ENCODE measurements at regions not wholly inside any gene's neighbourhood (a gene's known extent, or its start where the extent isn't known, plus 50 kb on each side); places are given as distances from the start of the nearest gene placed in this dataset.
"Not testable (repeated sequence)": the region's sequence is repeated elsewhere in the genome, so short reads cannot be mapped to it uniquely, and the experiment has no call there.

DNA sequence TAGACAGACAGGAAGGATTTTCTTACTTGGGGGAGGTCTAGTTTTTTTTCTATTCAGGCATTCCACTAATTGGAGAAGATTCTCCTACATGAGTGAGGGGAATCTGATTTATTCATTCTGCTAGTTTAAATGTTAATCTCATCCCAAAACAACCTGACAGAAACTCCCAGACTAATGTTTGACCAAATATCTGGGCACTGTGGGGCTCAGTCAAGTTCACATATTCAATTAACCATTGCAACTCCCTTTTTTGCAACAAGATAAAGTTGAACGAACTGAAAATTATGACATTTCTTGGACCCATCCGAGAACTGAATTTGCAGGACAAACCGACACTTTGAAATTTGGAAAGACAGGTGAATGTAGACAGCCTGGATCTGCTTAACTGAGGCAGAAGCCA lies 194.4 kb upstream of the PTER start:
- CTCF ChIA-PET = interaction anchor here (1.2 kb wide), 1 partner anchor 9 kb away, joined by 3 read pairs; no protein-coding TSS in a partner anchor
- no peaks in the 10 kb centered on the region for H3K36me3 Mint-ChIP-seq (ENCODE audit: insufficient read depth, unreplicated experiment)
- H3K9me3 Mint-ChIP-seq (ENCODE audit: unreplicated experiment) = no peaks in the 10 kb centered on the region
- H3K27me3 Mint-ChIP-seq (ENCODE audit: insufficient read depth, unreplicated experiment) = no peaks in the 10 kb centered on the region
- H3K4me3 Mint-ChIP-seq (ENCODE audit: unreplicated experiment) = no peak overlapping the region
- intact Hi-C loops (cut with micrococcal nuclease) = no loop called here
- no peaks in the 10 kb centered on the region for H3K4me1 Mint-ChIP-seq (ENCODE audit: insufficient read depth, unreplicated experiment)
- H3K27ac Mint-ChIP-seq (ENCODE audit: low read depth, unreplicated experiment) = no peak overlapping the region
- no peak for DNase-seq (ENCODE audit: unreplicated experiment)
- POLR2A ChIA-PET = no interaction called here
- BruUV-seq (replicated peaks) = no TSS peak
- TF ChIP-seq, protein P1, sequence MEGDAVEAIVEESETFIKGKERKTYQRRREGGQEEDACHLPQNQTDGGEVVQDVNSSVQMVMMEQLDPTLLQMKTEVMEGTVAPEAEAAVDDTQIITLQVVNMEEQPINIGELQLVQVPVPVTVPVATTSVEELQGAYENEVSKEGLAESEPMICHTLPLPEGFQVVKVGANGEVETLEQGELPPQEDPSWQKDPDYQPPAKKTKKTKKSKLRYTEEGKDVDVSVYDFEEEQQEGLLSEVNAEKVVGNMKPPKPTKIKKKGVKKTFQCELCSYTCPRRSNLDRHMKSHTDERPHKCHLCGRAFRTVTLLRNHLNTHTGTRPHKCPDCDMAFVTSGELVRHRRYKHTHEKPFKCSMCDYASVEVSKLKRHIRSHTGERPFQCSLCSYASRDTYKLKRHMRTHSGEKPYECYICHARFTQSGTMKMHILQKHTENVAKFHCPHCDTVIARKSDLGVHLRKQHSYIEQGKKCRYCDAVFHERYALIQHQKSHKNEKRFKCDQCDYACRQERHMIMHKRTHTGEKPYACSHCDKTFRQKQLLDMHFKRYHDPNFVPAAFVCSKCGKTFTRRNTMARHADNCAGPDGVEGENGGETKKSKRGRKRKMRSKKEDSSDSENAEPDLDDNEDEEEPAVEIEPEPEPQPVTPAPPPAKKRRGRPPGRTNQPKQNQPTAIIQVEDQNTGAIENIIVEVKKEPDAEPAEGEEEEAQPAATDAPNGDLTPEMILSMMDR (IDR thresholded peaks at IDR 0.05; ENCODE audit: unreplicated experiment) = no peak

DNA sequence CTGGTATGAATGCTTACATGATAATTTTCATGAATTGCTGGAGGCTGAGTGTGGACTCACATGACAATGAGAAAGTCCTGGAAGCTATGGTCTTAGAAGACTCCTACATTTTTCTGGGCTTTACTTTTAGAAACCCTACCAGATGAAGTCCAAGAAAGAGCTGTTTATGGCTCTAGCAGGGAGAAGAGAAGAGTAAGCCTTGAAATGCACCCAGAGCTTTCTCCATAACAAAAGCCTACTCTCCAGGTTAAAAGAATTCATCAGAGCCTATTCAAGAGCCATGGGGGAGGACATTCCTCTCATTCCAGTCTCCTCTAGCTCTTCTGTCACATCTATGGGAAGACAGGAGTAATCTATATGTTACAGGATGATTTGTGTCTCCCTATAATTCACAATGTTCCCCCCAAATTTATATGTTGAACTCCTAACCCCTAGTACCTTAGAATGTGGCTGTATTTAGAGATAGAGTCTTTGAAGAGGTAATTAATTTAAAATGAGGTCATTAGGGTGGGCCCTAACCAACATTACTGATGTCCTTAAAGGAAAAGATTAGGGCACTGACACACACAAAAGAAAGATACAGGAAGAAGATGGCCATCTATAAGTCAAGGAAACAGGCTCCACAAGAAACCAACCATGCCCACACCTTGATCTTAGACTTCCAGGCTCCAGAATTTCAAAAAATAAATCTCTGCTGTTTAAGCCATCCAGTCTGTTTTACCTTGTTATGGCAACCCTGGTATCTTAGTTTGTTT lies 193.8 kb upstream of the PTER start:
- no peaks in the 10 kb centered on the region for H3K36me3 Mint-ChIP-seq (ENCODE audit: insufficient read depth, unreplicated experiment)
- H3K4me1 Mint-ChIP-seq (ENCODE audit: insufficient read depth, unreplicated experiment) = no peaks in the 10 kb centered on the region
- H3K4me3 Mint-ChIP-seq (ENCODE audit: unreplicated experiment) = no peak overlapping the region
- no peak for DNase-seq (ENCODE audit: unreplicated experiment)
- intact Hi-C loops (cut with micrococcal nuclease) = no loop called here
- H3K27me3 Mint-ChIP-seq (ENCODE audit: insufficient read depth, unreplicated experiment) = peaks cover 3% of the 10 kb centered on the region
- no peaks in the 10 kb centered on the region for H3K9me3 Mint-ChIP-seq (ENCODE audit: unreplicated experiment)
- H3K27ac Mint-ChIP-seq (ENCODE audit: low read depth, unreplicated experiment) = no peak overlapping the region
- no TSS peak for BruUV-seq (replicated peaks)
- CTCF ChIA-PET = interaction anchor here (1.2 kb wide), 1 partner anchor 9 kb away, joined by 3 read pairs; no protein-coding TSS in a partner anchor
- POLR2A ChIA-PET = no interaction called here
- TF ChIP-seq, protein P1 (IDR thresholded peaks at IDR 0.05; ENCODE audit: unreplicated experiment) = no peak

DNA sequence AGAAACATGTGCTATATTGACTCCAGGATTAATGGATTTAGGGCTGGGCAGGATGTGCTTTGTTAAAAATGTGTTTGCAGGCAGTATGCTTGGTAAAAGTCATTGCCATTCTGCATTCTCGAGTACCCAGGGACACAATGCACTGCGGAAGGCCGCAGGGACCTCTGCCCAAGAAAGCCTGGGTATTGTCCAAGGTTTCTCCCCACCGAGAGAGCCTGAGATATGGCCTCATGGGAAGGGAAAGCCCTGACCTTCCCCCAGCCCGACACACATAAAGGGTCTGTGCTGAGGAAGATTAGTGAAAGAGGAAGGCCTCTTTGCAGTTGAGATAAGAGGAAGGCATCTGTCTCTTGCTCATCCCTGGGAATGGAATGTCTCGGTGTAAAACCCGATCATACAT lies 186.7 kb upstream of the PTER start:
- H3K36me3 Mint-ChIP-seq (ENCODE audit: insufficient read depth, unreplicated experiment) = not testable (repeated sequence)

DNA sequence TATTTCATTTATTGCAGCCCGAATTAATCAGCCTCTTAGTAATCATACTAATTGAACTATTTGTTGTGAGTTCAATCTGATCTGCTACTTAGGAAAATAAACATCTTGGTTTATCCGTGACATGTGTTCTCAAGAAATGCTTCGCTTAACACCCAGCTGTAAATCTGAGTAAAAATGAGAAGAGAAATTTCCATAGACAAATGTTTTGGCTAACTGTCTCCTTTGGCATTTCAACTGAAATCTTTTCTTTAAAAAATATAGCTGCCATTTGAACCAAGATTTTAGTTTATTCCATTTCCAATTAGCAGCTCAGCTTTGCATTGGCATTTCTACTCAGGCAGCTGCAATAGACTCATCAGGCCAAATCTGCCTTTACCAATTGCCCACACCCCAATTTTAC lies 180.5 kb upstream of the PTER start:
- POLR2A ChIA-PET = interaction anchor here (0.6 kb wide), 1 partner anchor 526 kb away, joined by 3 read pairs; no protein-coding TSS in a partner anchor

More for the DNA sequence above, 186.7 kb upstream of the PTER start:
- peaks cover 14% of the 10 kb centered on the region for H3K27me3 Mint-ChIP-seq (ENCODE audit: insufficient read depth, unreplicated experiment)
- DNase-seq (ENCODE audit: unreplicated experiment); CTCF ChIA-PET; H3K27ac Mint-ChIP-seq (ENCODE audit: low read depth, unreplicated experiment); H3K4me3 Mint-ChIP-seq (ENCODE audit: unreplicated experiment); H3K9me3 Mint-ChIP-seq (ENCODE audit: unreplicated experiment); POLR2A ChIA-PET; H3K4me1 Mint-ChIP-seq (ENCODE audit: insufficient read depth, unreplicated experiment); BruUV-seq (replicated peaks); intact Hi-C loops (cut with micrococcal nuclease): not testable (repeated sequence)

More for the DNA sequence above, 180.5 kb upstream of the PTER start:
- Mint-ChIP-seq H3K9me3 (ENCODE audit: unreplicated experiment) (peaks cover 20% of the 10 kb centered on the region), H3K4me3 (ENCODE audit: unreplicated experiment) (no peak overlapping the region), H3K4me1 (ENCODE audit: insufficient read depth, unreplicated experiment) (no peaks in the 10 kb centered on the region), H3K36me3 (ENCODE audit: insufficient read depth, unreplicated experiment) (no peaks in the 10 kb centered on the region), H3K27ac (ENCODE audit: low read depth, unreplicated experiment) (no peak overlapping the region), H3K27me3 (ENCODE audit: insufficient read depth, unreplicated experiment) (peaks cover 24% of the 10 kb centered on the region)
- no peak for DNase-seq (ENCODE audit: unreplicated experiment)
- CTCF ChIA-PET = interaction anchor here (0.7 kb wide), 1 partner anchor 9 kb away, joined by 3 read pairs; no protein-coding TSS in a partner anchor
- TF ChIP-seq, protein P1 (IDR thresholded peaks at IDR 0.05; ENCODE audit: unreplicated experiment) = no peak
- intact Hi-C loops (cut with micrococcal nuclease) = no loop called here
- BruUV-seq (replicated peaks) = no TSS peak

All from MCF 10A (cell line).